K562 (cell line): ENCODE measurements at regions not wholly inside any gene's neighbourhood (a gene's known extent, or its start where the extent isn't known, plus 50 kb on each side); places are given as distances from the start of the nearest gene placed in this dataset.

Experiments
- ARHGAP35 ChIP-seq: fragments of 450-650 bp; IDR thresholded peaks from 2 replicates; pipeline ENCODE4 v1.6.1; 2018; ENCODE audit not compliant: partially characterized antibody
- ATF7 ChIP-seq: fragments of 450-650 bp; IDR thresholded peaks from 2 replicates; pipeline ENCODE4 v1.7.1; 2014; ENCODE audit warnings: mild to moderate bottlenecking, moderate library complexity
- BHLHE40 ChIP-seq: IDR thresholded peaks from 2 replicates; pipeline ENCODE4 v1.6.1; 2011; ENCODE audit warnings: low read length, improper control_type of control experiment
- CHD1 ChIP-seq: fragments of 200-600 bp; sonication (generic); IDR thresholded peaks from one replicate; pipeline ENCODE4 v1.6.1; 2012; ENCODE audit warnings: mild to moderate bottlenecking, moderate library complexity, low read length, inconsistent platforms
- CTCF ChIP-seq, 3 experiments: IDR thresholded peaks in 2 of 3; conservative IDR thresholded peaks in 1 of 3; 2 replicates each; pipeline ENCODE4 v1.5.1; 2011 to 2012; ENCODE audit warnings: low read length in 3 of 3, mild to moderate bottlenecking in 3 of 3, control low read depth in 2 of 3, improper control_type of control experiment in 1 of 3, inconsistent platforms in 1 of 3, low read depth in 1 of 3, mixed read lengths in 1 of 3, moderate library complexity in 1 of 3; ENCODE audit not compliant: insufficient read depth in 2 of 3
- HMG20B ChIP-seq: fragments of 250-450 bp; sonication (Bioruptor Pico); IDR thresholded peaks from 2 replicates; pipeline ENCODE4 v1.5.0; 2021; ENCODE audit warnings: mild to moderate bottlenecking
- MEIS2 ChIP-seq: fragments of 450-650 bp; IDR thresholded peaks from 2 replicates; pipeline ENCODE4 v1.6.1; 2014; ENCODE audit warnings: mild to moderate bottlenecking; ENCODE audit not compliant: partially characterized antibody
- PBX2 ChIP-seq, 2 experiments: IDR thresholded peaks in 1 of 2; conservative IDR thresholded peaks in 1 of 2; 2 replicates each; pipeline ENCODE4 v1.6.1; 2016; ENCODE audit warnings: low read depth in 2 of 2, mild to moderate bottlenecking in 1 of 2, missing compliant biosample characterization in 1 of 2, missing genetic modification characterization in 1 of 2, moderate library complexity in 1 of 2
- PKNOX1 ChIP-seq: fragments of 450-650 bp; IDR thresholded peaks from 2 replicates; pipeline ENCODE4 v1.6.1; 2016
- RB1 ChIP-seq: fragments of 450-650 bp; IDR thresholded peaks from 2 replicates; pipeline ENCODE4 v1.6.1; 2017; ENCODE audit warnings: low read depth, mild to moderate bottlenecking
- SIN3B ChIP-seq: fragments of 450-650 bp; IDR thresholded peaks from 2 replicates; pipeline ENCODE4 v1.6.1; 2017; ENCODE audit warnings: low read depth, mild to moderate bottlenecking, moderate library complexity
- TEAD1 ChIP-seq, 2 experiments: fragments of 450-650 bp in 1 of 2; sonication (generic) in 1 of 2; formaldehyde crosslinking; IDR thresholded peaks; 2 replicates each; pipeline versions ENCODE4 v1.4.0 to v1.8.0; 2020 to 2022; ENCODE audit warnings: mild to moderate bottlenecking in 2 of 2, missing genetic modification reagents in 1 of 2
- ZFX ChIP-seq: sonication (generic); formaldehyde crosslinking; IDR thresholded peaks from 2 replicates; pipeline ENCODE4 v1.8.0; 2022; ENCODE audit warnings: mild to moderate bottlenecking, missing genetic modification reagents, moderate library complexity
- ZNF347 ChIP-seq: fragments of 450-650 bp; formaldehyde crosslinking; IDR thresholded peaks from 2 replicates; pipeline ENCODE4 v1.4.0; 2020; ENCODE audit warnings: low read depth, mild to moderate bottlenecking, moderate library complexity
- ZNF764 ChIP-seq: fragments of 250-450 bp; sonication (Bioruptor Pico); IDR thresholded peaks from 2 replicates; pipeline ENCODE4 v1.4.0; 2020; ENCODE audit warnings: low read depth, mild to moderate bottlenecking, moderate library complexity

GRCh38 chr7:148527717-148528168 is 62.8 kb upstream of the C7orf33 start (continued):
- peak in 1 of 2 experiments; percentile 65; a peak in 1 of 4 replicates for TF ChIP-seq TEAD1 (CRISPR knock-in tag; IDR thresholded peaks at IDR 0.05)
- no peak for TF ChIP-seq ZNF764
- no peak for TF ChIP-seq HMG20B (CRISPR knock-in tag)
- TF ChIP-seq CHD1: no peak
- peak; percentile 48; the same call in 1 of the 2 replicates for TF ChIP-seq ATF7
- TF ChIP-seq CTCF (IDR thresholded peaks at IDR 0.05 in 2 of 3, conservative IDR thresholded peaks at IDR 0.05 in 1 of 3; ENCODE audit: insufficient read depth in 2 of 3, low read depth in 1 of 3, low read length in 3 of 3): peak; percentile 99 to 100 (median 100)
- peak; percentile 87 for TF ChIP-seq PKNOX1
- no peak for TF ChIP-seq ARHGAP35
- no peak for TF ChIP-seq SIN3B
- TF ChIP-seq ZNF347 (CRISPR knock-in tag): no peak
- TF ChIP-seq RB1: 0 out of 2 replicates have a peak, but pooled peaks have one; percentile 37
- TF ChIP-seq BHLHE40: peak; percentile 37; the same call in 1 of the 2 replicates
- TF ChIP-seq PBX2 (CRISPR knock-in tag; IDR thresholded peaks at IDR 0.05; ENCODE audit: low read depth): no peak
- peak; percentile 89 for TF ChIP-seq PBX2 (tag; conservative IDR thresholded peaks at IDR 0.05; ENCODE audit: low read depth)
- peak; percentile 93 for TF ChIP-seq MEIS2
- no peak for TF ChIP-seq ZFX (CRISPR knock-in tag)
